Stimulated activated CD4-positive, alpha-beta T cell treated with anti-CD3 and anti-CD28 coated beads, Interleukin-4, amount 100 ng/mL, for 4 hours (primary cell): ENCODE measurements at regions not wholly inside any gene's neighbourhood (a gene's known extent, or its start where the extent isn't known, plus 50 kb on each side); places are given as distances from the start of the nearest gene placed in this dataset.
A peak's percentile ranks its signal among the peaks of the same experiment; 100 is the strongest.
"Not testable (repeated sequence)": the region's sequence is repeated elsewhere in the genome, so short reads cannot be mapped to it uniquely, and the experiment has no call there.

ENCODE experiments used
- DNase-seq, 2 experiments: peaks; one replicate each; pipeline ENCODE4 v3.0.0-alpha.2; 2020

- DNase-seq, result not testable (repeated sequence)
These were observed 82.7 kb downstream of the TFRC start for GRCh38 chr3:195999176-195999575.

DNA sequence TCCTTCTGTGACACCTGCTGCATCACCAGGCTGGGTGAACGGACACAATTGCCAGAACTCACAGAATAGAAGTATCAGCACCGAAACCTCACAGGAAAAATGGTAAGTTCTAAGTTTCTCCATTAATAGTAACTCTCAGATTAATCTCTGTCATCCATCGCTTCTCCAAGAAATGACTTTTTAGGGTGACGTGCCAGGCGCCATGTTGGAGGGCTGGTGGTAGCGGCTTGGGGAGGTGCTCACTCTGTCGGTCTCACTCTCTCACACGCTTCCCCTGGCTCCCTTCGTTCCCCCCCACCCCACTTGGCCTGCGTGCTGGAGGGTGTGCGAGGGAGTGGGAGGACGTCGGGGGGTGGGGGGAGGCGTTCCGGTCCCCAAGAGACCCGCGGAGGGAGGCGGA, 85.6 kb downstream of the TFRC start:
- not testable (repeated sequence) for DNase-seq

DNA sequence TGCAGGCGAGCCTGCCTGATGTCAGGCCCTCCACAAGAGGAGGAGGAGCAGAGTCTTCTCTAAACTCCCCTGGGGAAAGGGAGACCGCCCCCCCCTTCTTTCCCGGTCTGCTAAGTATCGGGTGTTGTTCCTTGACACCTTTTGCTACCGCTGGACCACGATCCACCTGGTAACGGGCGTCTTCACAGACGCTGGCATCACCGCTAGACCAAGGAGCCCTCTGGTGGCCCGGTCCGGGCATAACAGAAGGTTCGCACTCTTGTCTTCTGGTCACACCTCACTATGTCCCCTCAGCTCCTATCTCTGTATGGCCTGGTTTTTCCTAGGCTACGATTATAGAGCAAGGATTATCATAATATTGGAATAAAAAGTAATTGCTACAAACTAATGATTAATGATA, 86.0 kb upstream of the TNK2 start:
- DNase-seq, result peak; percentile 50 to 53

GRCh38 chr3:195993671-195994070, 85.3 kb upstream of the TNK2 start:
- not testable (repeated sequence) for DNase-seq

DNA sequence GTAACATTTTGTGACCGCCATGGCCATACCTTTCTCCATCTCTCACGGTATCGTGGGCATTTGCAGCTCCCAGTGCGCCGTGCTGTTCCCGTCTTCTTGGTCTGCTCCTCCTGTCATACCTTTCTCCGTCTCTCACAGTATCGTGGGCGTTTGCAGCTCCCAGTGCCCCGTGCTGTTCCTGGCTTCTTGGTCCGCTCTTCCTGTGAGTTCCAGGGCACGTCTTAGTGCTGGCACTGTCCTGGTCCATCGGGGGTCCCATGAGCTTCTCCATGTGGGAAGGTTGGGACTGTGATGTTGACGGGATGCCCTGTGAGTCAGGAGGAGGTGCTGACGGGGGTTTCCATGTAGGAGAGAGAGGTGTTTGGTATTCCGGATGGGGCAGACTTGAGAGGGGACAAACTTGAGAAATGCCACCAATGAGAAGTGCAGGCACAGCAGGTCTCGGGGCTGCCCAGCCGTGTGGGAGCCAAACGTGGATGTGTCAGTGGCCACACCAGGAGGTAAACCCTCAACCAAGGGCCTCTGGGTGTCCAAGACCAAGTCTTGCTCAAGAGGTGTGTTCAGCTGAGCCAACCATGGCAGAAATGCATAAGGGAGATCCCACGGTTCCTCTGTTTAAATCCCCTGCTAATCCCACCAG, 84.7 kb upstream of the TNK2 start:
- not testable (repeated sequence) for DNase-seq

DNA sequence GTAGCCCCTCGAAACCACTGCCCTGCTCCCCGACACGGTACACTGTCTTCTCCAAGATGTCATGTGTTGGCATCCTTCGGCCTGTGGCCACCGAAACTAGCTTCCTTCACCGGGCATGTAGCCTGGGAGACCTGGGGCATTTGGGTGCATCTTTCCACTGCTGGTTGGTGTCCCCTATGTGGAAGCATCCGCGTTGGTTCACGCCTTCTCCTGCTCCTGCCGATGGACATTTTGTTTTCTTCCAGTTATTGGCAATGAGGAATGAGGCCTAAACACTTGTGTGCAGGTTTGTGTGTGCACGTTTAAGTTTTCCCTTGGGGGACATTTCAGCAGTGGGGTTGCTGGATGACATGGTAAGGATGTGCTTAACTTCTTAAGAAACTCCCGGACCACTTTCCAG, 83.6 kb upstream of the TNK2 start:
- not testable (repeated sequence) for DNase-seq

DNA sequence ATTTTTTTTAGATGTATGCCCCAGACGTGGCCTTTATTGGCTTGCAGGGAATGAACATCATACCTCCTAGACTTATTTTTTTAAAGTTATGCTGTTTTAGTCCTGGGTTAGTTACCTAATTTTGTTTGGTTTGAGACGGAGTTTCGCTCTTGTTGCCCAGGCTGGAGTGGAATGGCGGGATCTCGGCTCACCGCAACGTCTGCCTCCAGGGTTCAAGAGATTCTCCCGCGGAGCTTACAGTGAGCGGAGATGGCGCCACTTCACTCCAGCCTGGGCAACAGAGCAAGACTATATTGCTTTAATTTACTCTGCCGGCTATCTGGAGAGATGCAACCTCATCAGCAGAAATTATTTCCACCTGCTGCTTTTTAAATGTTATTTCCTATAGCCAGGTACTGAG, 82.9 kb upstream of the TNK2 start:
- not testable (repeated sequence) for DNase-seq

DNA sequence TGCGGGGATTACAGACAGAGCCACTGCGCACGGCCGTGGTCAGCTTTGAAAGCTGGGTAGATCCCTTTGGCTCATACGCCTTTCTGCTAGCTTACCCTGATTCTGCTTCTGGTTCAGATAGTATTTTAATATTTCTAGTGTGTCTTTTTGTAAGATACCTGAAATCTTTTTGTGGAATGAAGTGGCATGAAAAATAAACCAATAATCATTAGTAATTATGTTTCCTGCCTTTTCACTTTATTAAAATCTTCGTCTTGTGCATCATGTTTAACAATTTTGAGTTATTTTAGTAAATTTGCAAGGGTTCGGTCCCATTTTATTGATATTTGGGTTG, 82.5 kb upstream of the TNK2 start:
- DNase-seq, result not testable (repeated sequence)

- DNase-seq, result peak; percentile 92 to 98
These were observed 81.8 kb upstream of the TNK2 start for GRCh38 chr3:195989921-195990840.

DNA sequence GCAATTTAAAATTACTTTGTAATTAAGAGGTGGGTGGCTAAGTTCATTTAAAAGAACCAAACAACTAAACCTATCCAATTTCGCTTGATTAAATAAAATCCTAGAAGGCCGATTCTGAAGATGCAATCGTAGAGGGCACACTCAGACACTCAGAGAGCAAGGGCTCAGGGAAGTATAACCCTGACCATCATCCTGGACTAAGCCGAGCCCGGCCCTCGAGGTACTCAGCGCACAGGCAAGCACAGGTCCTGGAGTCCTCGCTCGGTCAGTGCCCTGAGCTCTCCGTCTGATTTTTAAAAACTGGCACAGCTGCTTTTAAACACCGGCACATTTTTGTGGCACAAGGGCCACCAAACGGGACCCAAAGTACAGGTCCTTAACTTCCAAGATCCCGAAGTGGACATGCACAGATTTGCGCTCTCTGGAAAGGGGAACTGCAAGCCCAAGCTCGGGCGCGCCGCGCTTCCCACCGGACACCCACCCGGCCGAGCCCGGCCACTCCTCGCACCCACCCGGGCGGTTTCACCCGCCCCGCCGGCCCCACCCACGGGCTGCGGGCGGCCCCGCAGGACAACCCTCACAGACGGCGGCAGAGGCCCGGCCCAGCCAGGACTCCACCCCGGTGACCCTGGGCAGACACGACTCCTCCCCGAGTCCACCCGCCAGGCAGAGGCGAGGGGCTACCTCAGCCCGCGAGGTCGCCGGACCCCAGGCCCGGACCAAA, 81.0 kb upstream of the TNK2 start:
- not testable (repeated sequence) for DNase-seq

DNA sequence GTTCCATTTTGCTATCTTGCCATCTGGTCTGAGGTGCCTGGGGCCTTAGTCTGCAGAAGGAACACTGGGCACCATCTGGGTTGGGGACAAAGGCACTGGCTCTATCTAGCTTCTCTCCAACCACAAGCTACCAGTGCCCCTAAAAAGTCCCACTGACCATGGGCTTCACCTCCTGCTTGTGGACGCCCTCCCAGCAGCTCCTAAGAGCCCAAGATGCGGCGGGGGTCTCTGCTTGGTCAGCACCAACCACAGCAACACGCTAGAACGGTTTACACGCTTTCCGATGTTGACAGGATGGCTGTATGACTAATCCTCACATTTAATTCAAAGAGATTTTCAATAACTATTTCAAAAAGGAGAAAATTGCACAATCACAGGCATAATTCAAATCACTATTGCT, 80.4 kb upstream of the TNK2 start:
- not testable (repeated sequence) for DNase-seq

DNA sequence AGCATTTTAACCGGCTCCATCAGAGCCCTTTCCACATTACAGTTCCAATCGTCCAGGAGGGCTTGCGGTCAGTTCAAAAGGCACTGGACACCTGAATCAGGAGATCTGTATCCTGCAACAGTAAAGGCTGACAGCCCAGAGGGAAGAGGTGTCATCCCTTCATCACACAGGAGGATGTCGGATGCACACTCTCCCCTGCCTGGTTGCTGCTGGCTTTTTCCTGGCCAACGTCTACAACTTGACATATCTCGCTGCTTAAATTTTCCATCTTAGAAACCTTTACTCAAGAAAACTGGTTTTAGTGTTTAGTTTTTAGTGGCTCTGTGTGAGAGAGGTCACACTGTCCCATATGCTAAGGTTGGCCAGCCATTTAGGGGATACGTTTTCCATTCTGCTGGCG, 78.7 kb upstream of the TNK2 start:
- not testable (repeated sequence) for DNase-seq

DNA sequence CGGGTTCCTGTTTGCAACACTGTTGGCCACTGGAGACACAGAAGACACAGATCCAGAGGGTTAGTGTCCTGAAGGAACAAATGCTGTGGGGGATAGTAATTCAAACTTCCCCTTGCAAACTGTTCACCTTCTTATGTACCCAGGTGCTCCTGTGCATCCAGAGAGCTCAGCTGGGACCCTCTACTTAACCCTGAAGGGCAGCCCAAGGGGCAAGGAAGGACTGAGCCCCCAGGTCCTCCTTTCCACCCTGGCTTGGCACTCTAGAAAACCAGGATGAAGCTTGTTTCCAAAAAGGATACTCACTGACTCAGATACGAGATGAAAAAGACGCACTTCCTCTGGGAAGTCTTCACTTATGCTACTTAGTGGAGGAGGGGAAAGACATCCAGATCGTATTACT, 78.2 kb upstream of the TNK2 start:
- DNase-seq, result not testable (repeated sequence)

DNA sequence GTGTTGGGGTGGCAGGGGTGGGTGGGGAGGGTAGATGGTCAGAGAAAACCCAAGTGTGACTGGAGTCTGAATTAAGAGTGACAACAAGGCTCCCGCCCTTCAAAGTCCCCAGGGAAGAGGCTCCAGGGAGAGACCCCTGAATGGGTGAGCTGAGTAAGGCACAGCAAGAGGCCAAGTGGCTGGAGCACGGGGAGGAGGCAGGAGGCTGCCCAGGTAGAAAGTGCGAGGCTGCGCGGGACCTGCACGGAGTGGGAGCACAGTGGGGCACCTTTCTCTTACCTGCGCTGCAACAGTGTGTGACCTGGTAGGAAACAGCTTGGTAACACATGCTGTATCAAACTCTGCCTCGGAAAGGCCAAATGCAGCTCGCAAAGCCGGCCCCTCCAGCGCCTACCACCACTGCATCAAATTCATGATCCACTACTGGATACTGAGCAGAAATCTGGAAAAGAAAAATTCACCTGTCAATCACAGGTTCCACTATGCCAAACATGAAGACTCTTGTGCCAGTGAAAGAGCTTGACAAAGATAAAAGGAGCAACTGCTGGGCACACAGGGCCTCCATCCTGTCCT, 77.1 kb upstream of the TNK2 start:
- DNase-seq, result not testable (repeated sequence)

DNA sequence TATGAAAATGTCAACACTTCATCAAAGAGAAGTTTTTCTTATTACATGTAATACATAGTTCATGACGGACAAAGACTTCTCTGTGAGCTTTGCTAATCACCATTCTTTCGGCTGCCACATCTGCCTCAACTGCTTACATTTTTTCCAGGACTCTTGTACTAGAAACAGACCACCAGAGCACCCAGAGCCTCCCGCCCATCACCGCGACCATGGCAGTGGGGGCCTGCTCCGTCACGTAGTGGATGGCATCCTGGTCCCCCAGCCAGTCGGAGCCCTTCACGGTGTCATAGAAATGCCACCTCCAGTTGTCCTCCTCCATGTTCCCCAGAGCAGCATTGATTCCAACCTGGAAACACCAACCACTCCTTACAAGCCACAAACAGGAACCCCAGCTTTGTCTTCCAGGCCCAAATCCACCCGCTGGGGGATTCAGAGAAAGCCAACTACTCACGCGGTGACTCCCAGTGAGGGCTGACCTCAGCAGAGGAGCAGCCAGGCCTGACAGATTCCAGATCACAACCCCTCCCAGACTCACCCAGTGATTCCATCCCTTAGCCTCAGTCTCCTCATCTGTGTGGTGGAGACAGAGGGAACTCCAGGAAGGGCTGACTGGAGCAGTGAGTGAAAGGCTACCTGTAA, 76.2 kb upstream of the TNK2 start:
- not testable (repeated sequence) for DNase-seq

- DNase-seq, result not testable (repeated sequence)
These were observed 75.5 kb upstream of the TNK2 start for GRCh38 chr3:195983880-195984279.

GRCh38 chr3:195982754-195983153, 74.4 kb upstream of the TNK2 start:
- not testable (repeated sequence) for DNase-seq

DNA sequence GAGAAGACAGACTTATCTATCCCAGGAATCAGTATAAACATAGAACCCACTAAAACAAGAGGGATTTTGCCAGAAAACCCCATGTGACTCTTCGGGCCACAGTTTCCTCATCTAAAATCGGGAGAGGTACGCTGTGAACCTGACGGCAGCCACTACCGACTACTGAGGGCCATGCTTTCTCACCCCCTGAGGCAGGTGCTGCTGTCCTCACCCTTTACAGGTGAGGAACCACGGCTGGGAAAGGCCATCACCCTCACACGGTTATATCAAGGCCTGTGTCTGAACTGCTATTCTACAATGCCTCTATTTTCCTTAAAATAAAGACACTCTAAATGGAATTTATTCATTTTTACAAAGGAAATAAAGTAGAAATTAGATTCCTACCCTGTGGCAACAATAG, 73.4 kb upstream of the TNK2 start:
- not testable (repeated sequence) for DNase-seq

GRCh38 chr3:195979877-195980276, 71.5 kb upstream of the TNK2 start:
- not testable (repeated sequence) for DNase-seq

GRCh38 chr3:195978585-195978984, 70.2 kb upstream of the TNK2 start:
- not testable (repeated sequence) for DNase-seq

DNA sequence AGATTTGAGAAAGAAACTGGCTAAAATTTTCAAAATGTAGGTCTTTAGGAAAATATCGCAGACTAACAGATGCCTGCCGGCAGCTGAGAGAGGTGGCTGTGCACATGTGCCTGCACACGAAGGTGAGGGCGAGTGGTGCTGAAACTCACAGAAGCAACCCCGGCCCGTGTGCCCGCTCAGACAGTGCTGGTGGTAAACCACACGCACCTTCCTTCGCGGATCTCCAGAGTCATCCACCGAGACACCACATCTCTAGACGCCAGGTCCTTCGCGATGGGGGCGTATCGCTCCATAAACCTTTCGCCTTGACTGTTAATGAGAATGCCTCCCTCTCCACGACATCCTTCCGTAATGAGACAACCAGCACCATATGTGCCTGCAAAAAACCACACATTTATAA, 68.5 kb upstream of the TNK2 start:
- DNase-seq, result not testable (repeated sequence)

DNA sequence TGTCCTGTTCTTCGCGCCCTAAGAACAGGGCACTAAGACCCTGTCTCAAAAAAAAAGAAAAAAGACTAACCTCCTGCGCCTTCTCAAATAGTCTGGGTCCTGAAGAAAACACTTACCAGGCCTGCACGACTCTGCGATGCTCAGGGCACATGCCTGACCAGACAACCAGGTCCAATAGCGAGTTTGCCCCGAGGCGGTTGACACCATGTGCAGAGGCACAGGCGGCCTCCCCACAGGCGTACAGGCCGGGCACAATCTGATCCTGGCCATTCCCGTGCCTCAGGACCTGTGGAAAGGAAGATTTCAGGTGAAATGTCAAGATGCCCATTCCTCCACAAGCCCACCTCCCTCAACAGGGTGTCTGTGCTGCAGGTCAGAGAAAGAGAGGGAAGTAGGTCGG, 65.9 kb upstream of the TNK2 start:
- DNase-seq, result not testable (repeated sequence)

DNA sequence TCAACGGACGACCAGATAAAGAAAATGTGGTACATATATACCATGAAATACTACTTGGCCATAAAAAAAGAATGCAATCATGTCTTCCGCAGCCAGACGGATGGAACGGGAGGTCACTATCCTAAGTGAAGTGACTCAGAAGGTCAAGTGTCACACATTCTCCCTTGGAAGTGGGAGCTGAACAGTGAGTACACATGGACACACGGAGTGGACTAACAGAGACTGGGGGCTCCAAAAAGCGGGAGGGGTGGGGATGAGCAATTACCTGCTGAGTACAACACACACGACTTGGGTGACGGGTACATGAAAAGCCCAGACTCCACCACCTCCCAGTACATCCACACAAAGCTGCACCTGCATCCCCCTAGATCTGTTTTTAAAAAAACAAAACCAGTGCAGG, 62.5 kb upstream of the TNK2 start:
- DNase-seq, result not testable (repeated sequence)
